Inferior parietal cortex (tissue), 1 donor: ENCODE measurements at regions not wholly inside any gene's neighbourhood (a gene's known extent, or its start where the extent isn't known, plus 50 kb on each side); places are given as distances from the start of the nearest gene placed in this dataset.

Source experiments
- DNase-seq: peaks from one replicate; pipeline ENCODE4 v3.0.0-alpha.2; 2016; ENCODE audit errors: extremely low spot score

DNA sequence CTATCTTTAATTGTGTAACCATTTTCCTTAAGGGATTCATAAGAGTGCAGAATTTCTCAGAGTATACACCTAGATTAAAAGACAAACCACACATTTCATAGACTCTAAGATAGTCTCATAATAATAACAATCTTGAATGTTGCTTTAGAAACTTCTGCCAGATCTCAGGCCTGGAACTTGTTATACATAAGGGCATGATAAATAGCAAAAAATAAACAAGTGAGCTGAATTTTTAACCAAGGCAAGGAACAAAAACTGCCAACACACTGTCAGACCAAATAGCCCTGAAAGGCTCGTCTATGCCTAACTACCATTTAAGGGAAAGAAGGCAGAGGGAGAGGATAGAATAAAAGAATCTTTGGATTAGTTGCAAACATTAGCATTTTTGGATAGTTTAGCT, 65.8 kb upstream of the SEMA3C start:
- no peak for DNase-seq

- DNase-seq, result no peak
Observed at GRCh38 chr7:80981405-80981804, 62.6 kb upstream of the SEMA3C start.

DNA sequence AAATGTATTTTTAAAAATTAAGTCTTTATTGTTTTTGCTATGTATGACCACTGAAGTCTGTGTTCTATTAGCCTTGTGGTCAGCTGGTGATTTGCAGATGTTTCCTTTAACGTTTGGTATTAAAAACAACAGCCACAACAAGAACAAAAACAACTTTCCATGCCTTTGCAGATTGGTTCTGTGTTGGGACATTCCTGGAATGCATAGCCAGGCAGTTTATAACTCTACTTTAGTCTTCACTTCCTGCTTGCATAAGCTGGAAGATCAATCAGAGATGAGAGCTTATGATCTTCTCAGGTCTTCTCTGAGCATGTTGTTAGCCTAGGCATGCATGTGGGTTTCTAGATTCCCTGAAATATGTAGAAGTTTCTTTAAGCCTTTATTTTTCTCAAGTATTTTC, 58.9 kb upstream of the SEMA3C start:
- no peak for DNase-seq

DNA sequence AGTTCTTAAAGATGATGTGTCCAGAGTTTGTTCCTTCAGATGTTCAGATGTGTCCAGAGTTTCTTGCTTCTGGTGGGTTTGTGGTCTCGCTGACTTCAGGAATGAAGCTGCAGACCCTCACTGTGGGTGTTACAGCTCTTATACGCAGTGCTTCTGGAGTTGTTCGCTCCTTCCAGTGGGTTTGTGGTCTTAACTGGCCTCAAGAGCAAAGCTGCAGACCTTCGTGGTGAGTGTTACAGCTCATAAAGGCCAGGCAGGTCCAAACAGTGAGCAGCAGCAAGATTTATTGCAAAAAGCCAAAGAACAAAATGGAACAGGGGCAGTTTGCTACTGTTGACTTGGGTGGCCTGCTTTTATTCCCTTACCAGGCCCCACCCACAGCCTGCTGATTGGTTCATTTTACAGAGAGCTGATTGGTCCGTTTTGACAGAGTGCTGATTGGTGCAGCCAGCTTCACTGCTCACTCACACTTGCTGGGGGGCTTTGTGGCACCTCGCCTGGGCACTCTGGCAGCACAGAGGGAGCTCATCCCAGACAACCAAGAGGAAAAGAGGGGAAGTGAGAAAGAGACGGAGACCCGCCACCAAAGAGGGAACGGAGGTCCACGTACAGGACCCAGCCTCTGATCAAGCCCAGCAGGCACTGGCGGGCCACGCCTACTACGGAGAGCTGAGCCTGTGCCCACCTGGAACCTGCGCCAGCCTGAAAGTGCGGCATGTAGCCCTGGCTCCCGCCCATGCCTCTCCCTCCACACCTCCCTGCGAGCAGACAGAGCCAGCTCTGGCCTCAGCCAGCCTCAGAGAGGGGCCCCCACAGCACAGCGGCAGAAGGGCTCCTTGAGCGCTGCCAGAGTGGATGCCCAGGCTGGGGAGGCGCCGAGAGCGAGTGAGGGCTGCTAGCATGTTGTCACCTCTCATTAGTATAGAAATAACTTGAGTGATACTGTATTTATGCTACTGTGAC, 55.8 kb upstream of the SEMA3C start:
- no peak for DNase-seq

DNA sequence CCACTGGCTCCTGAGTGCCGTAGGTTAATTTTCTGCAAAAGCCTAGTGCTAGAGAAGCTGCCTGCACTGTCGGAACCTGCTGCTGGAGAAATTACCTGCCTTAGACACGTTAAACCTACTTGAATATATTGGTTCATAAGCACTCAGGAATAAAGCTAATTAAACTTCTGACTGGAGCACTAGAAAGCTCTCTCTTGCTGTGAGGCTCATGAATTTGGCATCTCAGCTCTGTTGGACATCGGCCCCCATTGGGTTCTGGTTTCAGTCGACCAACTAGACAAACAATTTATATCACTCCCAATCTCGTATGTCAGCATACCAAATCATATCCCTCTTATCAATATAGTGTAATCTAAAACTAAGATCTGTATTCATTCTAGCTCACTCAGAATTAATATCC, 52.4 kb upstream of the SEMA3C start:
- DNase-seq, result no peak
